KMS-11 (cell line): ENCODE measurements at regions not wholly inside any gene's neighbourhood (a gene's known extent, or its start where the extent isn't known, plus 50 kb on each side); places are given as distances from the start of the nearest gene placed in this dataset.

Experiments
- H2AFZ ChIP-seq: fragments of 200-600 bp; sonication (generic); 2 replicates; pipeline ENCODE4 v1.6.1; 2016; ENCODE audit warnings: antibody characterized with exemption, mixed run types, low read depth
- H3K27ac ChIP-seq: fragments of 200-600 bp; sonication (generic); 2 replicates; pipeline ENCODE4 v1.6.1; 2016; ENCODE audit warnings: mild to moderate bottlenecking, mixed run types
- H3K27me3 ChIP-seq: fragments of 200-600 bp; sonication (generic); 2 replicates; pipeline ENCODE4 v1.6.1; 2017; ENCODE audit warnings: mild to moderate bottlenecking, low read depth, mixed run types, moderate library complexity; ENCODE audit not compliant: insufficient read depth
- H3K36me3 ChIP-seq: fragments of 200-600 bp; sonication (generic); 2 replicates; pipeline ENCODE4 v1.6.1; 2017; ENCODE audit warnings: mild to moderate bottlenecking, mixed run types; ENCODE audit not compliant: insufficient read depth
- H3K4me1 ChIP-seq: fragments of 200-600 bp; sonication (generic); 2 replicates; pipeline ENCODE4 v1.6.1; 2016; ENCODE audit warnings: mild to moderate bottlenecking, low read depth, mixed run types; ENCODE audit not compliant: poor library complexity, severe bottlenecking
- H3K4me2 ChIP-seq: fragments of 200-600 bp; sonication (generic); 2 replicates; pipeline ENCODE4 v1.7.0; 2016; ENCODE audit warnings: mild to moderate bottlenecking, mixed run types
- H3K4me3 ChIP-seq: fragments of 200-600 bp; sonication (generic); IDR thresholded peaks from 2 replicates; pipeline ENCODE4 v1.6.1; 2017; ENCODE audit warnings: low read depth, low read length, mixed read lengths; ENCODE audit not compliant: insufficient read depth
- H3K79me2 ChIP-seq: fragments of 200-600 bp; sonication (generic); 2 replicates; pipeline ENCODE4 v1.6.1; 2016; ENCODE audit warnings: low read depth, mixed run types; ENCODE audit not compliant: insufficient read depth
- H3K9ac ChIP-seq: fragments of 200-600 bp; sonication (generic); 2 replicates; pipeline ENCODE4 v1.6.1; 2016; ENCODE audit warnings: mild to moderate bottlenecking, mixed run types
- H4K20me1 ChIP-seq: fragments of 200-600 bp; sonication (generic); 2 replicates; pipeline ENCODE4 v1.6.1; 2016; ENCODE audit warnings: mild to moderate bottlenecking, mixed run types; ENCODE audit not compliant: insufficient read depth
- TF ChIP-seq, protein P1 (sequence below): fragments of 200-600 bp; sonication (generic); conservative IDR thresholded peaks from 2 replicates; pipeline ENCODE4 v1.6.1; 2017; ENCODE audit warnings: low read depth, mild to moderate bottlenecking, antibody characterized with exemption, low read length, moderate library complexity, mixed read lengths

DNA sequence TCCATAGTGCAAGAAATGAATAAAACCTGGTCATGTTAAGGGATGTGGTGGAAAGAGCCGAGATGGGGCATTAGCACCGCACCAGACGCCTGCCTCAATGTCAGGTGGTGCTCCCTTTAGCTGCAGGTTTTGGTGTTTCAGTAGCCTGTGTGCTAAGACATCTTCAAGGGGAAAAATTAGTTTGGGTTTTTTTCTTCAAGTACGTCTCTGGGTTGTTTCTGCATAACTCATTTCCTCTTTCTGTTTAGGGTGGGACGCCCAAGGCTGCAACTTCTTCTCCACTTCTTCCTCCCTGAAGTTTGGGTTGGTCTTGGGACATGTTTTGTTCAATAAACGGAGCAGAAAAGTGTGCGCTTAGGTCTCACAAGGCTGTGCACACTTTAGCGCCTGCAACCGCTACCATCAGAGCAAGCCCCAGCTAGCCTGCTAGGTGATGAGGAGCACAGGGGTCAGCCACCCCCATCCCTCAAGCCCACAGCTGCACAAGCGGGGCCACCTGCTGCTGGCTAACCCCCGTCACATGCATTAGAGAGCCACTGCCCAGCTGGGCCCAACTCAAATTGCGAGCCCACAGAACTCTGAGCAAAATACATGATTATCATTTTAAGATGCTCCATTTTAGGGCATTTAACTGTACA, 1495.7 kb downstream of the TBC1D22A start:
- Histone ChIP-seq H3K36me3 (no peaks in the 10 kb centered on the region), H3K4me1 (no peaks in the 10 kb centered on the region), H2AFZ (no peak overlapping the region), H3K79me2 (no peaks in the 10 kb centered on the region), H3K4me2 (no peak overlapping the region), H3K9ac (no peak overlapping the region), H3K27ac (no peak overlapping the region), H3K4me3 (no peak overlapping the region), H4K20me1 (no peaks in the 10 kb centered on the region), H3K27me3 (no peaks in the 10 kb centered on the region)
- TF ChIP-seq, protein P1, sequence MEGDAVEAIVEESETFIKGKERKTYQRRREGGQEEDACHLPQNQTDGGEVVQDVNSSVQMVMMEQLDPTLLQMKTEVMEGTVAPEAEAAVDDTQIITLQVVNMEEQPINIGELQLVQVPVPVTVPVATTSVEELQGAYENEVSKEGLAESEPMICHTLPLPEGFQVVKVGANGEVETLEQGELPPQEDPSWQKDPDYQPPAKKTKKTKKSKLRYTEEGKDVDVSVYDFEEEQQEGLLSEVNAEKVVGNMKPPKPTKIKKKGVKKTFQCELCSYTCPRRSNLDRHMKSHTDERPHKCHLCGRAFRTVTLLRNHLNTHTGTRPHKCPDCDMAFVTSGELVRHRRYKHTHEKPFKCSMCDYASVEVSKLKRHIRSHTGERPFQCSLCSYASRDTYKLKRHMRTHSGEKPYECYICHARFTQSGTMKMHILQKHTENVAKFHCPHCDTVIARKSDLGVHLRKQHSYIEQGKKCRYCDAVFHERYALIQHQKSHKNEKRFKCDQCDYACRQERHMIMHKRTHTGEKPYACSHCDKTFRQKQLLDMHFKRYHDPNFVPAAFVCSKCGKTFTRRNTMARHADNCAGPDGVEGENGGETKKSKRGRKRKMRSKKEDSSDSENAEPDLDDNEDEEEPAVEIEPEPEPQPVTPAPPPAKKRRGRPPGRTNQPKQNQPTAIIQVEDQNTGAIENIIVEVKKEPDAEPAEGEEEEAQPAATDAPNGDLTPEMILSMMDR, result no peak

DNA sequence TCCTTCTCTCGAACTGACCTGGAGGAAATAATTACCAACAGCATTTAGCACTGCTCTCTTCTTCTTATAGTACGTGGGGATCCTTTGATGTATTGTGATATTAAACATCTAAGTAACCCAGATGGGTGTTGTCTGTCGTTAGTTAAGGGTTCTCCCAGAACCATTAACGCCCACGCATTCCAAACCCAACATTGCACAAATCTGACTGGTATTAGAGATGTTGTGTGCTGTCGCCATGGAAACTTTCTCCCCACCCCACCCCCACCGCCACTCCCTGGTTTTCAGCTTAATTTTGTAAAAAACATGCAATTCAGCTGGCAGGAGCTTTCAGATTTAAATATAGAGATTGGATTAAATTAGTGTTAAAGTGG, 1495.2 kb downstream of the TBC1D22A start:
- Histone ChIP-seq H2AFZ (no peak overlapping the region), H4K20me1 (no peaks in the 10 kb centered on the region), H3K27ac (no peak overlapping the region), H3K4me2 (no peak overlapping the region), H3K36me3 (no peaks in the 10 kb centered on the region), H3K79me2 (no peaks in the 10 kb centered on the region), H3K9ac (no peak overlapping the region), H3K27me3 (no peaks in the 10 kb centered on the region), H3K4me1 (no peaks in the 10 kb centered on the region), H3K4me3 (no peak overlapping the region)
- TF ChIP-seq, protein P1, result no peak

DNA sequence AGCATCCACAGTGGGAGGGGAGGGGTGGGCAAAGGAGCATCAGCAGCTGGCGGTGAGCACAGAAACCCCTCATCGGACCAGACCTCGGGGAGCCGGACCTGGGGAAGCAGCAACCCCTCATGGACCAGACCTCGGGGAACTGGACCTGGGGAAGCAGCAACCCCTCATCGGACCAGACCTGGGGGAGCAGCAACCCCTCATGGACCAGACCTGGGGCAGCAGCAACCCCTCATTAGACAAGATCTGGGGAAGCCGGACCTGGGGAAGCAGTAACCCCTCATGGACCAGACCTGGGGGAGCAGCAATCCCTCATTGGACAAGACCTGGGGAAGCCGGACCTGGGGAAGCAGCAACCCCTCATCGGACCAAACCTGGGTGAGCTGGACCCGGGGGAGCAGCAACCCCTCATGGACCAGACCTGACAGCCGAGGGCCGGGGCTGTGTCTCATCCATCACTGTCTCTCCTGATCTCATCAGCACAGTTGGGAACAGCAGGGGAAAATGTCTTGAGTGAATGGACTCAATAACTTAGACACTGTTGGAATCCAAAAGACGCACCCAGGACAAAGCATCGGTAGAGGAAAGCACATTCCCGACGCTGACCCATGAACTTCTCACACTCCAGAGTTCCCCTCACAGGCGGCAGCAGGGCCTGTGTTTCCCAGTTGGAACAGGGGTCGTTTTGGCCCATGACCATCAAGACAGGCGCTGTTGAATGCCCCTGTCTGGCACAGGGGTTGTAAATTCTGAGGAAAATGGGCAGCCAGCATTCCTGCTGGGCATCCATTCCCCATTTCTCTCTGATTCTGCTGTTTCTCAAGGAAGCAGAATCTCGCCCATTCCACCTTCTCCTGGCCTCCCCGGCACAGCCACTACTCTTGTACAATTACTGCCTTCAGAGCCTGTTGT, 1494.6 kb downstream of the TBC1D22A start:
- Histone ChIP-seq H3K4me3 (no peak overlapping the region), H3K27ac (no peak overlapping the region), H3K9ac (no peak overlapping the region), H3K79me2 (no peaks in the 10 kb centered on the region), H3K36me3 (no peaks in the 10 kb centered on the region), H2AFZ (no peak overlapping the region), H3K4me1 (no peaks in the 10 kb centered on the region), H3K4me2 (no peak overlapping the region), H3K27me3 (no peaks in the 10 kb centered on the region), H4K20me1 (no peaks in the 10 kb centered on the region)
- TF ChIP-seq, protein P1, result no peak

DNA sequence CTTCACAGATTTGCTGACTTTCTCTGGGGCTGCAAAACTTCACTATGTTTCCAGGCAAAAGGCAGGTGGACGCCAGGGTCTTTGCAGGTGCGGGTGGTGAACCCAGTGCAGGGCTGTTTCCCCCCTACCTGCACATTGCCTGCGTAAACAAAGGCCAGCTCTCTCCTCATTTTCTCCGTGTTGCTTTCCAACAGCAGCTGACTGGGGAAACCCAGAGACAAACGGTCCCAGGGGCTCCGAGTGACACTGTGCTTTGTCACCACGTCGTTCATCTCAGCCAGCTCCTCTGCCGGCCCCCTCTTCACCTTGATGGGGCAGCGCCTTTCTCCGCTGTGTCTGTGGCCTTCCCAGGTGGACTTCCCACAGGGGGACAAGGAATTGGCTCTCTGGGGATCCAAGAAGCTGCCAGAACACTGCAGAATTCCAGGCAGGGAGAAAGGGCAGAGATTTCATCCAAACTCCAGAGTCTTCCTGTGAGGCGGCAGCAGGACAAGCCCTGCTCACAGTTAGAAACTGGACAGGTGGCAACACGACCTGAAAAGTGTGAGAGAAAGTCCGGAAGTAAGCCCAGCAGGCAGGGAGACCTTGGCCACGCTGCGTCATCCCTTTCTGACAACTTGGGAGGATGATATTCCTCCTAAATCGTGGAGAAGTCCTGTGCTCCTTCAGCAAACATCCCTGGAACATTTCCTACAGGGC, 1493.7 kb downstream of the TBC1D22A start:
- H3K27ac ChIP-seq, result no peak overlapping the region
- no peaks in the 10 kb centered on the region for H3K36me3 ChIP-seq
- H3K4me1 ChIP-seq, result no peaks in the 10 kb centered on the region
- no peaks in the 10 kb centered on the region for H4K20me1 ChIP-seq
- H3K79me2 ChIP-seq, result no peaks in the 10 kb centered on the region
- no peak overlapping the region for H2AFZ ChIP-seq
- H3K4me3 ChIP-seq, result no peak overlapping the region
- no peak overlapping the region for H3K9ac ChIP-seq
- H3K27me3 ChIP-seq, result no peaks in the 10 kb centered on the region
- H3K4me2 ChIP-seq, result no peak overlapping the region
- TF ChIP-seq, protein P1, result no peak
